ENCODE measurements at regions not wholly inside any gene's neighbourhood (a gene's known extent, or its start where the extent isn't known, plus 50 kb on each side); places are given as distances from the start of the nearest gene placed in this dataset.

GRCh38 chr12:97358361-97358760 lies 104.2 kb upstream of the RMST start:
- TF ChIP-seq YY1 (IDR thresholded peaks at IDR 0.05; ENCODE audit: insufficient read depth, insufficient read length) (no peak), ZNF274 (IDR thresholded peaks at IDR 0.05; ENCODE audit: low read depth, low read length) (no peak), SUZ12 (IDR thresholded peaks at IDR 0.05; ENCODE audit: extremely low read depth, insufficient read depth, insufficient read length) (no peak)
